Adrenal gland (tissue), 9 donors: ENCODE measurements at regions not wholly inside any gene's neighbourhood (a gene's known extent, or its start where the extent isn't known, plus 50 kb on each side); places are given as distances from the start of the nearest gene placed in this dataset.
"Not testable (repeated sequence)": the region's sequence is repeated elsewhere in the genome, so short reads cannot be mapped to it uniquely, and the experiment has no call there.

Experiments used
- DNase-seq, 7 donors: peaks; one replicate each; pipeline ENCODE4 v3.0.0-alpha.2; 2019 to 2020
- H3K27ac ChIP-seq, 5 donors: fragments of 200-600 bp; sonication (generic) in 4 of 5; 1 replicate in 3 of 5; 2 replicates in 2 of 5; pipeline versions ENCODE4 v1.5.1 to v1.8.0; 2016 to 2020; ENCODE audit warnings: mild to moderate bottlenecking in 1 of 5
- H3K27me3 ChIP-seq: fragments of 200-600 bp; 2 replicates; pipeline ENCODE4 v1.8.0; 2021
- H3K36me3 ChIP-seq, 2 donors: fragments of 200-600 bp; replicated peaks in 1 of 2; 1 replicate in 1 of 2; 2 replicates in 1 of 2; pipeline versions ENCODE4 v1.5.1 to v1.8.0; 2018 to 2022
- H3K4me1 ChIP-seq, 2 donors: fragments of 200-600 bp; replicated peaks in 1 of 2; 1 replicate in 1 of 2; 2 replicates in 1 of 2; pipeline versions ENCODE4 v1.5.1 to v1.8.0; 2018 to 2021
- H3K4me3 ChIP-seq, 4 donors: fragments of 200-600 bp; sonication (generic) in 3 of 4; one replicate each; pipeline ENCODE4 v1.5.1; 2016 to 2018
- H3K9me3 ChIP-seq, 3 donors: fragments of 200-600 bp; sonication (generic) in 1 of 3; replicated peaks in 1 of 3; 1 replicate in 2 of 3; 2 replicates in 1 of 3; pipeline versions ENCODE4 v1.5.1 to v1.8.0; 2016 to 2021
- WGBS, 4 donors: extraction: QIAGEN DNeasy Blood & Tissue Kit in 2 of 4; methylation state at CpG; one replicate each; pipeline versions ENCODE4 v1.1.5 to v1.1.7; 2013 to 2017; 5-methylcytosine and 5-hydroxymethylcytosine counted together
- intact Hi-C, 2 donors: fragments of 100-400 bp; cut with DNase I; formaldehyde crosslinking; loops; one replicate each; pipeline versions ENCODE4 v1.14.1 to v1.15.0; 2022 to 2023
- donor health status: healthy with polysubstance abuse.
- donor health status: Bipolar disorder and iron deficiency.
- donor health status: DM: yes; HTN: yes; CAD: no.
- donor health status: DM: no; HTN: no; CAD: no.
- donor health status: DM: no; HTN: no; CAD: no.

- H3K4me3 ChIP-seq, intact Hi-C loops, DNase-seq, H3K27me3 ChIP-seq, H3K36me3 ChIP-seq, H3K27ac ChIP-seq, H3K9me3 ChIP-seq, H3K4me1 ChIP-seq: not testable (repeated sequence)
Measured at GRCh38 chr22:12637566-12638166, 2890.3 kb upstream of the OR11H1 start.

DNA sequence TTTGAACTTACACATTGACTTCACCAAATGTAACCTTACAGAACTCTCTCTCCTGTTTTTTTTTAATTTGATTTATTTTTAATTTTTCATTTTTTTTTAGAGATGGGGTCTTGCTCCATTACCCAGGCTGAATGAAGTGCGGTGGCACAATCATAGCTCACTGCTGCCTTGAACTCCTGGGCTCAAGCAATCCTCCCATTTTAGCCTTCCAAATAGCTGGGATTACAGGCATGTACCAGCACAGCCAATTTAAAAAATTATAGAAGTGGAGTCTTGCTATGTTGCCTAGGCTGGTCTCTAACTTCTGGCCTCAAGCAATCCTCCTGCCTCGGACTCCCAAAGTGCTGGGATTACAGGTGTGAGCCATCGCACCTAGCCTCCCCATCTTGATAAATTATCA lies 2889.7 kb upstream of the OR11H1 start:
- H3K9me3 ChIP-seq, H3K4me3 ChIP-seq, H3K27ac ChIP-seq, DNase-seq, H3K4me1 ChIP-seq, H3K36me3 ChIP-seq, intact Hi-C loops, H3K27me3 ChIP-seq: not testable (repeated sequence)
- WGBS, 4 donors = 68 to 77% (median 73%) methylated on average over 3 of the region's 3 CpGs
